UCSD-AML1 (cell line): ENCODE measurements at regions not wholly inside any gene's neighbourhood (a gene's known extent, or its start where the extent isn't known, plus 50 kb on each side); places are given as distances from the start of the nearest gene placed in this dataset.

Experiments used
- DNase-seq: peaks from one replicate; lab custom pipeline; 2025; ENCODE audit not compliant: unreplicated experiment; lab: John Stamatoyannopoulos, UW

DNA sequence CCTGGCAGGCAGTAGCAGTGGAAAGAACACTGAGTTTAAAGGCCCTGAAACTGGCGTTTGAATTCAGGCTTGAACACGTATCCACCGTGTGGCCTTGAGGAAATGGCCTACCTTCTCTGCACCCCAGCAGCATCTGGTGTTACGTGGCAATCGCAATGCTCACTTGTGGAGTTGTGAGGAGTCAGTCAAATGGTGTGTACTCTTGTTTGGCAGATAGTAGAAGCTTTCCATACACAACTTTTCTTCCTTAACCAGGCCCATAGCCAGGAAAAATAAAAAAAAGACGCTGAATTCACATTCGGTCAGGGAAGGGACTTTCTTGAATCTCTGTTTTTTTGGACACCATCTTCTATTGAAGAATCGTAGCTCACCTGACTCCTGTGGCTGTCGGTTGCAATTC lies 1101.5 kb upstream of the KLHL29 start:
- DNase-seq, result no peak

DNA sequence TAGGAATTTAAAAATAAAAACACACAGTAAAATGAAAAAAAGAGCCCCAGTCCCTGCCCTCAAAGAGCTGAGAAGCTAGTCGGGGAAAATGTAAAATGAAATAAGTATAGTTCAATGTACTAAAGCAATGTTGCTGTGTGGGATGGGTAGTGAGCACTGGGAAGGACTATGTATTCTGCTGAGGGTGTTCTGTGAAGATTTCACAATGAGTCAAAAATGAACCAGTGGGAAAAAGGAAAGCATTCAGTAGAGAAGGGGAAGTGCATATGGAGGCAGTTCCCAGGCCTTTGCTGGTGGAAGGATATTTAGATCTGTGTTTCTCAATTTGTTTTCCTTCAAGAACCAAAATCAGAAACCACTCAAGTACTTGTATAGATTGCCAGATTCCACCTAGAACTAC lies 1094.7 kb upstream of the KLHL29 start:
- DNase-seq, result no peak

DNA sequence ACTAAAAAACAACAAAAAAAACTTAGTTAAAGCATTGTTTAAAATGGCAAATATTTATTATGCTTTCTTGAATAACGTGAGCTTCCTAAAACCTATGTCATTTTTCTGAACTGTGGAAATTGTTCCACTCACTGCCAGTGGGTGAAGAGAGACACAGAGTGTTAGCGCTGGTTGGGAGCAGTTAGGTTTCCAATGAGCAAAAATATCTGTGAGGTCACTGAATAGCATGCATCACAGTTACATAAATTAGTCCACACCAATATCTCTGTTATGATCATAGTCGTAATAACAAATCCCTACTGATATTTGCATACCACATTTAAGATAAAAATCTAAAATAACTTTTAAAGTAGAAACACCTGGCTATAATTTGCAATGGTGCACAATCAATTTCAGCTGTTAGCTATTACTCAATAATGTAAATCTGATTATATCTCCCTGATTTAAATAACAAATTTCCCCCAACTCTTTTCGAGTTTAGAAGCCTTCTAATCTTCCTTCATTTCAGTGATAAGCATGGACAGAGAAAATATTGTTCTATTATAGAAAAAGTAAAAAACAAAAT lies 1094.0 kb upstream of the KLHL29 start:
- DNase-seq, result no peak

DNA sequence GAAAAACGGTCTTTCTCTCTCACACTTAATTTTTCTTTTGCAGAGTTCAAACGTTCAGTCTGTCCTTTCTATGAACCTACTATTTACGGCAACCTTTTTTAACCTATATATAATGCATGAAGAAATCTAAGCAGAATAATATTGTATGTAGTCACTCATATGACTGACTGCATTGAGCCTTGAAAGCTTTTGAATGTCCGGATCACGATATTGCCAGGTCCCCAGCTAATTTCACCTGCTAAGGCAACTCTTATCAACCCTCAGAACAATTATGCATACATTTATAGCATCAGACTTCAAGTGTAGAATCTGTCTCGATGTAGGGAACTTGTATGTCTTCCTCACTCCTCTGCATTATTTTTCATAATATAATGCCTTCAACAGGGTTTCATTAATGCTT lies 1083.8 kb upstream of the KLHL29 start:
- no peak for DNase-seq

DNA sequence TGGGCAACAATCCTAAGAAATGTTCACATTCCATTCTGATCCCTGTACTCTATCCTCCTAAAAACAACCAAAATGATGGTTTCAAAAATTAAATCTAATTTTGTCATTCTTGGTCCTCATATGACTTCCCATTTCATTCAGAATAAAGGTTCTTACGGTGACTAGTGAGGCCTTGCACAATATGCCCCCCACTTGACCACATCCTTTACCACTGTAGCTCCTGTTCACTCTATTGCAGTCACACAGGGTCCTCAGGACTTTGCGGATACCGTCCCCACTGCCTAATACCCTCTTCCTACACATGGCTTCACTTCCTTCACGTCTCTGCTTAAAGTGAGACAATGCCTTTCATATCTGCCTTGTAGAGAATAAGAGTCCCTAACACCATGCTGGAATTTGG lies 1058.7 kb upstream of the KLHL29 start:
- DNase-seq, result no peak

DNA sequence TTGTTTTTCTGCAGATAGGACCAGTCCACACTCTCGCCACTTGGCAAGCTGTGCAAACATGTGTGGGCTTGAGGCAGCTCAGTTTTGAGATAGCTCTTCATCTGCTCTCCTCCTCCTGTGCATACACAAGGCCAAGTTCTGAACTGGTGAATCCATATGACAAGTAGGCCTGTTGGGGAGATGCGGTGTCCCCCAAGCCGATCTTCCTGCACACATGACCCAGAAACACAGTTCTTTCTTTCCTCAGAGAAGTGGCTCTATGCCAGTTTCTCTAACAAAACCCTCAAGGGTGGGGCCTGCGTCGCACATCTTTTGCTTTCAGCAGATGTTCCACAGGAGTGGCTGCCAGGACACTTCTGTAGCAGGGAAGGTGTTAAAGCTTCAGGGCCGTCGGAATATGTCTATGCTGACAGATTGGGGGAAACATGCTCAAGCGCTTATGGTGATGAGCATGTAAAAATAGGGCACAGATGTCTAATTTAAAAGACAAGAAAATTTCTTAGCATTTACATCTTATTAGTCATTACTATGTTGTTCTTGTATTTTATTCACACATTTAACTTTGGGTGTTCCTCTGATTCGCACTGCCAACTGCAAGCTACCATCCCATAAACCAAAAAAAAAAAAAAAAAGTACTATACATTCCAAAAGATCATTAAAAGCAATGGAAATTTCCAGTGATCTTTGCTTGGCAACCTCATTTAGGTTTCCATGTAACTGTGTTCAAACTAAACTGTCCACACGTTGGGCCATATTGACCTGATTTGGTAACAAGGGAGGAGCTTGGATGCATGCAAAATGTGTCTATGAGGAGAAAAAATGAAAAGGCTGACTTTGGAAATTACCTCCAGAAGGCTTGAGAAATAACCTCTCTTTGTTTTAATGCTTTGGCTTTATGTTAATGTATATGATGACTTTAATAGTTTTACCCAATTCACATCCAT lies 1055.5 kb upstream of the KLHL29 start:
- DNase-seq, result no peak

DNA sequence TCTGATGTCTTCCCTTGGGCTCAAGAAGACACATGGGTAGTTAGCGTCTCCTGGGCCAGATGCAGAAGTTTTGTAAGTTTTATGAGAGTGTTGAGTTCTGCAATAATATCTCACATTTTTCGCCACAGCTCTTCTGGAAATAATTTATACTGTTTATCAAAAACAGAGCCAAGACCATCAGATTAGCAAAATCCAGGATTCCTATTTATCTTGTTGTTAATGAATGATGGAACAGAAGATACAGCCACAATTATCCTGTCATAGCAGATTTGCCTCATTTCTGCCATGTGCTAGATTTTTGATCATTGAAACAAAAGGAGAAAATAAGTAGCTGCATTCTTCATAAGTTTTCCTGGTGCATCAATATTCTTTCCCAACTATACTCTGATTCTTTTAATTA lies 1048.6 kb upstream of the KLHL29 start:
- DNase-seq, result no peak

DNA sequence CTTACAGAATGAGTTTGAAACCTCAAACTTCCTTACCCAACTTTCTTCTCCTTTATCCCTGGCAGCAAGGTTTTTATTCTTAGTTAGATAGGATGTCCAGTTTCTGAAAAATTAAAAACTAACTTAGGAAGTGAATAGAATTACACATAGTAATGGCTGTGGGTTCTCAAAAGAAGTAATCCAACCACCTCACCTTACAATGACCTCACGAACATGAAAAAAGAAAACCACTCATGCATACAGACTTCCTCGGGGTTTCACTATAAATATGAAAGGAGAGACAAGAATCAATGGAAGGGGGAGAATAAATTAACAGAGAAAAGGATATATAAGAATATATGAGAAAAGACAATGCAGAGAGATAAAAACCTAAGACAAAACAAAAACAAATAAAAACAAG lies 1044.3 kb upstream of the KLHL29 start:
- DNase-seq, result no peak

DNA sequence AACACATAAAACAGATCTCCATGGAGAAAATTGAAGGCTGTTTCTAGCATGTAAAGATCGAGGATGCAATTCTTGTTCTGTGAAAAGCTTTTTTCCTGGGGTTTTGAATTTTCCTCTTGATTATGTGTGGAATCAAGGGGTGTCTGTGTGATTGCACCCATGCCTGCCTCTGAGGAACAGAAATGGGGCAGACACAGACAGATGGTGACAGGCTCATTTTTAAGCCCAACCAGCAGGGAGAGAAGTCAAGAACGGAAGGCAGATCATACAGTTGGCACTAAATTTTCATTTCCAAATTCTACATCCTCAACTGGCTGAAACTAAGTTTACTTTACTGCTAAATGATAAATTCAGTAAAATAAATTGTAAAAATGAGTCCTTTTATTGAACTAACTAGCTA lies 1037.7 kb upstream of the KLHL29 start:
- DNase-seq, result no peak

DNA sequence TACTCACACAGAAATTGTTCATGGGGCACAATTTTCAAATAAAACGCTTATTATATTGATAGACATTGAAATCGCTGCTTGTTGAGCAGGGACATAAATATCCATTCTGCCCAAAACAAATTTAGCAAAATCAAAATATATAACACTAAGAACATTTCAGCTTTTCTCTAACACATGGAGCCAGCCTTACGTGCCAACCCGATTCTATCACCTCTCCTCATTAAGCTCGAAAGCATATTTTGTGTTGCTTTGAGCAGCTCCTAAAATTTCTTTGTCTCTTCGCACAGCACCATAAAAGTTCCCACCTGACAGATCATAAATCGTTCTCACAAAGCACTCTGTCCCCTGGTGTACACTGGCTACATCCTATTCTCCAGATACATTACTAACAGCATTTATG lies 1034.4 kb upstream of the KLHL29 start:
- no peak for DNase-seq

DNA sequence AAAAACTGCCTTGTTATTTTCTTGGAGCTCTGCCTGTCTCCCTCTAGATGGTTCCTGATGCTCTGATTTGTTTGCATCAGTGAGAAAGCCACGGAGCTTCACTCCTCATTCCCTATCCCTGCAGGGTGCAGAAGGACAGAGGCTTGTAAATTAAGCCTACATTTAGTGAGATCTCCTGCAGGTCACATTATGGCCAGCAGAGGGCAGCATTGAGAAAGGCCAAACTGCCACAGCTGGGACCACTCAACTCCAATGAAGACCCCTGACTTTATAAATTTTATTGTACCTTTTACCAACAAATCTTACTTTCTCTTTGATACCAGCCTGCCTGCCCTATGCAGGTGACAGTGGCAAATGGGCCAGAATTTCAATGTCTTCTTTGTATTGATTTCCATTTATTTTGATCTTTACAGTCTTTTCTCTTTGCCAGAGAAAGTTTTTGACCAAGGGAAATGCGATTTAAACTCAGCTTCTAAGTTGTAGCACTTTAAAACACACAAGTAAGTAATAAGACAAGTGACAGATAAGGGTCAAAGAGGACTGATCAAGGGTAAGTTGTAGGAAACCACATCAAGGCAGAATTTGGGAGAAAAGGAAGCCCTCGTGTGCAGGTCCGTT lies 1029.1 kb upstream of the KLHL29 start:
- DNase-seq, result peak; percentile 27

DNA sequence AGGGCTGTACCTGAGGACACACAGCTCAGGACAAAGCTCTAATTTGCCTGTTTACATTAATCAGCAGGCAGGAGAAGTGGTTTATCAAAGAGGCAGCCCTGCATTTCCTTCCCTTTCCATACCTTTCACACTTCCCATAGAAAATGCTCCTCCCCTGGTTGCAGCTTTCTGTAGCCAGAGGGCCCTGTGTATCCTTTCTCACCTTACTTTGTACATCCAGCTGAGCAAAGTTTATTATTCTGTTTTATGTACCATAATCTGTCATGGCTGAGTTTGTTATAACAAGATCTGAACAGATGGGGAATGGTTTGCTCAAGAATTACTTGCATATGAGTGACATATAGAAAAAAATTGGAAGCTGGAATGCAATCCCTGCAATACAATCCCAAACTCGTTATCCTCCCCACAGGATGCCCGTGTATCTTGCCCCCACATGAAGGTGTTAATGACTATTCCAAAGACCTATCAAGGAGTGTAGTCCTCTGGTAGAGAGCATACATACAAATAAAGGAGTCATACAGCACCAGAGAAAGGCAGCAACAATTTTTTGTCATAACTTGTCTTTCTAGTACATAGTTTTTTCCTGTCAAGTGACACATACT lies 1025.8 kb upstream of the KLHL29 start:
- no peak for DNase-seq

DNA sequence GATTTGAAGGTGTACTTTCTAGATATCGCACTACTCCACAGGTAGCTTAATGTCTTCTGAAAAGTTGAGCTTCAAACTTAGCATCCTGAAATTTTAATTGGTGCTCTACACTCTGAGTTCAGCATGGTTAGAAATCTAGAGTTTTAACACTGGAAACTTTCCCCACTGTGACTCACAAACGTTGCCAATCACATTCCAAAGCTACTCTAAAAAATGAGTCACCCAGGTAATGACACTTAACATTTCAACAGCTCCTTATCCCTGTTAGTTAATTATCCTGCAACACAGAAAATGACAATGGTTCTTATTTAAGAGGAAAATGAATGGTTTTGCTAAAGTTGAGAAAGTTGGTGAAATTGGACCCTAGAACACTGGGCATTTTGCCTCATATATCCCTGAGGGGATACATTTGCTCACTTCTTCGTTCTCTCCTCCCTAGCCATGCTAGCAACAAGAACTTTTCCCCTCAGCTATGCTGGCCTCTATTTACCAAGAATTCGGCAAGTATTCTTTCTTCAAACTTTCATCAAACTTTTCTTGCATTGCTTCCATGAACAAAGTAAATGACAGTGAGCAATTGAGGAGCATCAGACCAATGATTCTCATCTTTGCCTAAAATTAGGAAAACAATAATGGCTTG lies 1024.1 kb upstream of the KLHL29 start:
- DNase-seq, result no peak

DNA sequence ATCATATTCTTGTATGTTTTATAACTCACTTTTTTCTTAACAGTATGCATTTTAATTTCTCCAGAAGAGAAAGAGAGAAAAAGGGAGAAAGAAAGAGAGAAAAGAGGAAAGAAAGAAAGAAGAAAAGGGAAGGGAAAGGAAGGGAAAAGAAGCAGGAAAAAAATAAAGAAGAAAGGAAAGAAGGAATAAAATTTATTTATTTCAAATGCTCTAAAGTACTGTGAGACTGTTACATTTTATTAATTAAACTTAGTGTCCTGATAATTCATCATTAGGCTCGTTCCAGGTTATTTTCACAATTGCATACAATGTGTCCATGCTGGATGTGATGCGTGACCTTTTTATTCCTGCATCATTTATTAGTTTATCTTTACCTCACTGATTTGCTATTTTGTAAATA lies 1023.4 kb upstream of the KLHL29 start:
- no peak for DNase-seq

DNA sequence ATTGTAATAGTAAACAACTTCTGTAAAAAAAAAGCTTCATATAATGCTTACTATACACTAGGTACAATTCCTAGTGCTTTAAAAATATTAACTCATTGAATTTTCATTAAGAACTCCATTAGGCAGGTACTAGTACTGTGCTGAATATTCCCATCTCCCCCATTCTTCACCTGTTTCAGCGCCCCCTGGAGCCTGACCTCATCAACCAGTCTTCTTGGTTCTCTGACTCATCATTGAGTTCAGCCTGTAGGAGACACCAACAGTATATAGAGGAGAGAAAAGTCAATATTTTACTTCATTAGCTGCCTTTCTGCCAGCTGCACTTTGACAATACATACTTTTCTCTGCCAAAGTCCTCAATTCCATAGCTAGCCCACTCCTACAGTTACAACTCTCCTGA lies 1009.9 kb upstream of the KLHL29 start:
- DNase-seq, result no peak

DNA sequence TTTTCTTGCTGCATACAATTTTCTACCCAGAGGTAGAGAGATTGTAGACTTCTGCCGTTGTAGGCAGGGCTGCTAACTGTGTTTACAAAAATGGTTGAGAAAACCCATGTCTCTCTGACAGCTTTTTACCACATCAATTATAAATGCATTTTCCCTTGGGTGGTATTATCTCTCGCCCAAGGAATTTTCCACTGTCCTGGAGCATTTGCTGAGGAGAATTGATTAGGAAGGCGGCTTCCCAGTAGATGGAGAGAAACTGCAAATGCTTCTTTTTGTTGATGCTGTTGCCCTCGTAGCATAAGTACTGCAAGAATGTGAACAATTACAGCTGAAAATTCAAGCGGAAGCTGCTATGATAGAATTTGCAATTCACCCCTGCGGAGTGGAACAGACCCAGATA lies 1007.7 kb upstream of the KLHL29 start:
- no peak for DNase-seq

DNA sequence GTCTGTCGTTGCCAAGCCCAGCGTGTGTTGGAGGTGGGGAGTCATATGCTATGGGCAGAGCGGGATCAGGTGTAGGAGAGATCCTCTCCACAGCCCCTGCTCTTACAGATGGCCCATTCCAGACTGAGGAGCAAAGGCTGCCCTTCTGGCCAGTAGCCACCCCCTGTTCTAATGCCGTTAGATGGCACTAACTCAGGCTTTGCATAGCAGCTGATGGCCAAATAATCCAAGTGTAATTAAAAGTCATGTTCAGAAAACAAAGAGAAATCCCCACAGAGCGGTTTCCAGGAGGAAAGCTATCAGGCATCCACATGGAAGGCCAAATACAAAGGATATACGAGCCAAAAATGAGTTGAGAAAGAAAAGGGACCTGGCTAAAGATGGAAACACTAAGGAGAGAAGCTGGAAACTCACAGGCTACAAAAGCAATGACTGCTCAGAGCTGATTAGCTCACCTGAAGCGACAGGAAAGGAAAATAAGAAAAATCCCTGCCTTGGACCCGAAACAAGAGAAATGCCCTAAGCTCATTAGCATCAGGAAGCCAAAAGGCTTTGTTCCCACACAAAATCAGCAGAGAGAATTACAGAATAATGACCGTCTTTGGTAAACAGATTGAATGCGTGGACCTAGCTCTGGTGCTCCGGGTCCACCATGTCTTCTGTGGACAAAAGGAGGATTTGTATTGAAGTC lies 1002.4 kb upstream of the KLHL29 start:
- no peak for DNase-seq

DNA sequence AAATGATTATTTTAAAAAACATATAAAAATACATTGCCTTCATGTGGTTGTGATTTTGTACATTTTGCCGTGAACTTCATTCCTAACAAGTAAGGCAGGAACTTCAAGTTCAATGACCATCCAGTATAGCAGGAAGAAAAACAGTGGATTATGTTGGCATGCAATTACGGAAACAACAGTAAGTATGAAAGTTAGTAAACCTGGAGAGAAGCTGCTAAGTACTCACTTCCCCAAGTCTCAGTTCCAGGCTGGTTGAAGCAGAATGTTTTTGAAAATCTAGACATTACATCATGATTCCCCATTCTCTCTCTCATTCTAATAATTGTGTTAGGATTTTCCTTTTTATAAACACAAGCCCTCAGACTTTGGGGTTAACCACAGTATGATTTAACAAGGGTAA lies 987.1 kb upstream of the KLHL29 start:
- no peak for DNase-seq

DNA sequence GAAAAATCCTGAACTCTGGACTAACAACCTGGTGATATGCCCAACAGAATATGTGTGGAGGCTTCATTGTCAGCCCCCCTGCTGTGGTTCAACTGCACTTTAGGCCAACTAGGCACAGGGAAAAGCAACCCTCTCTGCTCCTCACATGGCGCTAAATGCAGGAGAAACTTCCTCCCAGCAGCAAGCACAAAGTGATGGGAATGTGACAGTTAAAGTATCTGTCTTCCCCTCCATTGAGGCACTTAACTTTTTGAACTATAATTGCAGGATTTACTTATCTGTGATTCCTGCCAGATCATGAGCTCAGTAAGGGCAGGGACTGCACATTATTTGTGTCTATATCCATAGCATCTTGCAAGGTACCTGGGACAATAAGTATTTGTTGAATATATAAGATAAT lies 981.2 kb upstream of the KLHL29 start:
- no peak for DNase-seq

DNA sequence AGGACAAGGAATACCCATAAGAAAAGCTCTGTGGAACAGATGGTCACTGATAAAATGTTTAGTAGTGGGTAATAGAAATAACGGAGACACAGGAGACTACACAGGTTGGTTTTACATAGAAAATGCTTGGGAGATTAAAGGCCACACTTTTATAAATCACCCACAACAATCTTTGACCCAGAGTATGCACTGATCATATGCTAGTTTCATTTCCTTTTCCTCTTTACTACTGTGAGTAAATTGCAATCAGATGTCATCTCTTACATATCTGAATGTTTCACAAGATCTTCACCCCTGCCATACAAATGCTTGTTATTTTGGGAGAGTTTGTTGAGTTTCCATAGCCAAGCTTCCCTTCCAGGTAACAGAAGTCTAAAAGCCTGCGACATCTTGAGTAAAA lies 978.4 kb upstream of the KLHL29 start:
- DNase-seq, result no peak

DNA sequence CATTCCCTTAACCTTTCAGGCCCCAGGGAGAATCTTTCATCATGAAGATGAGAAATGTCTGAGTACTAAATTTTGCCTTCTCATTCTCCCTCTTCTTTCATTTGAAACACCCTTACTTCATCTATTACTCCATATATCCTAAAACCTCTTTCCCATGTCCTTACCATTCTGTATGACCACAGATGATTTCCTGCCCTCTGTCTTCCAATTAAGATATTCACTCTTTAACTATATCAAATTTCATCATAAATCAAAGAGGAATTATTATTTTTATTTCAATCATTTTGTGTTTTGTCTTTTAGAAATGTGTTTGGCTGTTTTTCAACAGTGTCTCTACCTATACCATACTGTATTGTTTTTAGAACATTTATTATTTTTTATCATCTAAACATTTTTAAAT lies 964.9 kb upstream of the KLHL29 start:
- no peak for DNase-seq
